Embryonic facial prominence (tissue), 1 donor: ENCODE measurements at regions not wholly inside any gene's neighbourhood (a gene's known extent, or its start where the extent isn't known, plus 50 kb on each side); places are given as distances from the start of the nearest gene placed in this dataset.

Experiments used
- DNase-seq: peaks from one replicate; pipeline ENCODE4 v3.0.0-alpha.2; 2016; ENCODE audit errors: extremely low spot score

GRCh38 chr3:177430653-177431052 lies 233.4 kb upstream of the TBL1XR1 start:
- no peak for DNase-seq

GRCh38 chr3:177431525-177432176 lies 234.4 kb upstream of the TBL1XR1 start:
- no peak for DNase-seq

GRCh38 chr3:177435301-177435700 lies 238.0 kb upstream of the TBL1XR1 start:
- no peak for DNase-seq

GRCh38 chr3:177437513-177438337 lies 240.4 kb upstream of the TBL1XR1 start:
- DNase-seq = no peak

- DNase-seq = no peak
Observed at GRCh38 chr3:177438596-177439220, 241.4 kb upstream of the TBL1XR1 start.

- DNase-seq = no peak
Observed at GRCh38 chr3:177439694-177440269, 242.5 kb upstream of the TBL1XR1 start.

- DNase-seq = no peak
Observed at GRCh38 chr3:177440456-177441104, 243.3 kb upstream of the TBL1XR1 start.

GRCh38 chr3:177441276-177441812 lies 244.1 kb upstream of the TBL1XR1 start:
- DNase-seq = no peak

- DNase-seq = no peak
Observed at GRCh38 chr3:177441813-177442646, 244.7 kb upstream of the TBL1XR1 start.

GRCh38 chr3:177443469-177443868 lies 246.2 kb upstream of the TBL1XR1 start:
- DNase-seq = no peak

- DNase-seq = no peak
Observed at GRCh38 chr3:177444696-177445095, 247.4 kb upstream of the TBL1XR1 start.

GRCh38 chr3:177445549-177445948 lies 248.3 kb upstream of the TBL1XR1 start:
- no peak for DNase-seq

GRCh38 chr3:177446165-177446601 lies 248.9 kb upstream of the TBL1XR1 start:
- DNase-seq = no peak

GRCh38 chr3:177447938-177448337 lies 250.7 kb upstream of the TBL1XR1 start:
- DNase-seq = no peak

GRCh38 chr3:177448987-177449359 lies 251.7 kb upstream of the TBL1XR1 start:
- no peak for DNase-seq

GRCh38 chr3:177449360-177450006 lies 252.2 kb upstream of the TBL1XR1 start:
- DNase-seq = peak; percentile 46

GRCh38 chr3:177451301-177451750 lies 254.0 kb upstream of the TBL1XR1 start:
- DNase-seq = no peak

- DNase-seq = peak; percentile 55
Observed at GRCh38 chr3:177451864-177452830, 254.9 kb upstream of the TBL1XR1 start.
